Inflammatory macrophage treated with lipopolysaccharide for 4 hours (primary cell): ENCODE measurements at regions not wholly inside any gene's neighbourhood (a gene's known extent, or its start where the extent isn't known, plus 50 kb on each side); places are given as distances from the start of the nearest gene placed in this dataset.
"Not testable (repeated sequence)": the region's sequence is repeated elsewhere in the genome, so short reads cannot be mapped to it uniquely, and the experiment has no call there.

ENCODE experiments used
- DNase-seq: peaks from one replicate; pipeline ENCODE4 v3.0.0-alpha.2; 2020

- no peak for DNase-seq
These were observed 443.7 kb upstream of the GRM3 start for GRCh38 chr7:86199881-86200614.

- no peak for DNase-seq
These were observed 453.4 kb upstream of the GRM3 start for GRCh38 chr7:86190351-86190750.

GRCh38 chr7:86181474-86181873, 462.2 kb upstream of the GRM3 start:
- no peak for DNase-seq

GRCh38 chr7:86164827-86165226, 478.9 kb upstream of the GRM3 start:
- no peak for DNase-seq

GRCh38 chr7:86158111-86158510, 485.6 kb upstream of the GRM3 start:
- no peak for DNase-seq

GRCh38 chr7:86155623-86156022, 488.1 kb upstream of the GRM3 start:
- no peak for DNase-seq

- DNase-seq, result no peak
These were observed 490.8 kb upstream of the GRM3 start for GRCh38 chr7:86152926-86153325.

- no peak for DNase-seq
These were observed 494.6 kb upstream of the GRM3 start for GRCh38 chr7:86149024-86149665.

GRCh38 chr7:86148501-86148900, 495.2 kb upstream of the GRM3 start:
- no peak for DNase-seq

- DNase-seq, result no peak
These were observed 506.4 kb upstream of the GRM3 start for GRCh38 chr7:86137343-86137742.

- DNase-seq, result no peak
These were observed 513.4 kb upstream of the GRM3 start for GRCh38 chr7:86130268-86130667.

GRCh38 chr7:86123476-86123875, 520.2 kb upstream of the GRM3 start:
- DNase-seq, result no peak

GRCh38 chr7:86094166-86094669, 549.5 kb upstream of the GRM3 start:
- no peak for DNase-seq

GRCh38 chr7:86091369-86091768, 552.3 kb upstream of the GRM3 start:
- no peak for DNase-seq

- DNase-seq, result no peak
These were observed 554.3 kb upstream of the GRM3 start for GRCh38 chr7:86089455-86089854.

- DNase-seq, result not testable (repeated sequence)
These were observed 579.1 kb upstream of the GRM3 start for GRCh38 chr7:86064572-86064971.

- DNase-seq, result no peak
These were observed 585.1 kb upstream of the GRM3 start for GRCh38 chr7:86058649-86059048.

GRCh38 chr7:86050918-86051317, 592.8 kb upstream of the GRM3 start:
- no peak for DNase-seq

- DNase-seq, result no peak
These were observed 593.8 kb upstream of the GRM3 start for GRCh38 chr7:86049910-86050309.

GRCh38 chr7:86045197-86045596, 598.5 kb upstream of the GRM3 start:
- not testable (repeated sequence) for DNase-seq

- DNase-seq, result no peak
These were observed 617.9 kb upstream of the GRM3 start for GRCh38 chr7:86025807-86026206.

- DNase-seq, result no peak
These were observed 630.0 kb upstream of the GRM3 start for GRCh38 chr7:86013662-86014061.

GRCh38 chr7:86012971-86013370, 630.7 kb upstream of the GRM3 start:
- no peak for DNase-seq

GRCh38 chr7:86008898-86009297, 634.8 kb upstream of the GRM3 start:
- DNase-seq, result no peak

GRCh38 chr7:86006909-86007308, 636.8 kb upstream of the GRM3 start:
- no peak for DNase-seq
